CD4-positive, alpha-beta T cell treated with Interleukin-12 subunit alpha and Interleukin-12 subunit beta, for 1 hour (primary cell): ENCODE measurements at regions not wholly inside any gene's neighbourhood (a gene's known extent, or its start where the extent isn't known, plus 50 kb on each side); places are given as distances from the start of the nearest gene placed in this dataset.
A peak's percentile ranks its signal among the peaks of the same experiment; 100 is the strongest.
"Not testable (repeated sequence)": the region's sequence is repeated elsewhere in the genome, so short reads cannot be mapped to it uniquely, and the experiment has no call there.

Experiments
- DNase-seq: peaks from one replicate; pipeline ENCODE4 v3.0.0-alpha.2; 2020

DNA sequence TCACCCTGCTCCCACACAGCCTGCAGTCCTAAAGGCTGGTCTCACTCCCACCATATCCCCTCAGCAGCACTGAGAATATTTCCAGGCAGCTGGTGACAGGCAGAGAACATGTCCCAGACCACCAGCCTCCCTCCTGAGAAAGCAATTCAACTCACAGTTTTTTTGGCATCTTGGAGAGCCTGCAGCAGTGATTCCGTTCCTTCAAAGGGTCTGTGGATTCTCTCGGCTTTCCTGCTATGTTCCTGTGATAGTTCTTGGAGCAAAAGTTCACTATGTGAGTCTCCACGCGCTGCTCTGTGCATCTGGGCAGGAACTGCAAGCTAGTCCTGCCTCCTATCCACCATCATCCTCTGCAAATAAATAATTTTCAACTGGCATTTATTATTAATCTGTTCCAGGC is 448.3 kb upstream of the HSF2 start:
- DNase-seq = no peak

GRCh38 chr6:121951918-121952379 is 447.5 kb upstream of the HSF2 start:
- no peak for DNase-seq

GRCh38 chr6:121955401-121955800 is 444.1 kb upstream of the HSF2 start:
- DNase-seq = not testable (repeated sequence)

DNA sequence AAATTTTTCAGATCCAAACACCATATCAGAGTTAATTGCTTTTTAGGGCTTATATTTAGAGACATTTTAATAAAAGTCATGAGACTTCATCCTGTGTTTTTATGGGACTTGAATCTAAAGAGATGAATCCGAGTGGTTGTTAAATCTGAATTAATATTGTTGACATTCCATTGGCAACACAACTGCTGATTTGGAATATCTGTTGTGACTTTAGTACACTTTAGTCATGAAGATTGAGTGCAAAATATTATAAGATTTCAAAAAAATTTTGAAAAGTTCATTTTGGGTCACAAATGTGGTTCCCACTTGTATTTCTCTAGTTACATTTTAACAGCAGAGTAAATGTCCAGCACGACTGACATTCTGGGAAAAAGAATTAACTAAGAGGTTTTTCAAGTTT is 442.7 kb upstream of the HSF2 start:
- DNase-seq = no peak

- DNase-seq = peak; percentile 8
Measured at GRCh38 chr6:121959501-121959900, 440.0 kb upstream of the HSF2 start.

- DNase-seq = no peak
Measured at GRCh38 chr6:121961619-121962125, 437.8 kb upstream of the HSF2 start.

GRCh38 chr6:121963826-121964225 is 435.6 kb upstream of the HSF2 start:
- no peak for DNase-seq

- DNase-seq = no peak
Measured at GRCh38 chr6:121965739-121966138, 433.7 kb upstream of the HSF2 start.

DNA sequence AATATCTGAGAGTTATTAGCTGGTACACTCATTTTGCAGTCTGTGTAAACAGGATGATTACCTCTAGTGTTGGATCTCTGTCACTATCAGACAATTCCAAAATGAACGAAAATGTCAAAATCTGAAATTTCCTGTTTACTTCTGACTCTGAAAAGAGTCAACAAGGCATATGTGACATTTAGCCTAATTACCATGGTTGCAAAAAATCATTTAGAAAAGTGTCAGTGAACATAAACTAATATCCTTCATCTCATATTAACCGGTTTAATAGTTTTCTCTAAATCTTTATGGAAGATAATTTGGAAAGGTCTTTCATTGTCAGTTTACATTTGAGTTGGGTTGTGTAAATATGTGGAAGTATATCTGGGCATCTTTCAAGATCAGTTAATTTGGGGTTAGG is 431.8 kb upstream of the HSF2 start:
- DNase-seq = no peak

- no peak for DNase-seq
Measured at GRCh38 chr6:121971931-121972335, 427.5 kb upstream of the HSF2 start.

DNA sequence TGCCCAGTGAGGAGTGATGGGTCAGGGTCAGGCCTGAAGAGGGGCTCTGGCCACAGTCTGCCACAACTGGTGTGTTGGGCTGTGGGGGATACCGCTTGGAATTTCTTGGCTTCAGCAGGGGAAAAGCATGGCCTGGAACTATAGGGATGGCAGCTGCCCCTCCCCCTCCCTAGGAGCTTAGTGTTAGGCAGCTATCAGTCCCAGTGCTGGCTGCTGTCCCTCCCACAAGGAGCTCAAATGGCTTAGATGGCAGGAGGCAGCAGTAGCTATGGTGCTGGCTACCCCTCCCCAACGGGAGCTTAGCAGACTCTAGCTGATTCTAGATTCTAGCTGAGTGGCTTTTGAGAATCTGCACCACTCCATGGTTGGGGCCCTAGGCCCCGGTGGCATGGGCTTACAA is 414.5 kb upstream of the HSF2 start:
- no peak for DNase-seq

DNA sequence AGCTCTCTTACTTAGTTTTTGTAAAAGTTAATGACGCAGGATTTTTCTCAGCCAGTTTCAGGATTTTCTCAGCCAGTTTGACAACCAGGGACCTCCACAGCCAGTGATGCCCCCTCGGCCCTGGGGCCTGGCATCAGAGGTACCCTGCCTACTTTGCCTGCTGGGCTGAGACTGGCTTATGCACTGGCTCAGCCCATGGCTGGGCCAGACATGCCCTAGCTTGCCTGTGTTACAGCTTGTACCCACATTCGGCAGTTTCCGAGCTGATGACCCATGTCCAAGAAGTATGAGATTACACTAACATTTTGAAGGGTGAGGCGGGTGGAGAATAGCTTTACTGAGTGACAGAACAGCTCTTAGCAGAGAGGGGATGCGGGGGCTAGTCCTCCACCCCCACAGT is 406.1 kb upstream of the HSF2 start:
- DNase-seq = no peak

DNA sequence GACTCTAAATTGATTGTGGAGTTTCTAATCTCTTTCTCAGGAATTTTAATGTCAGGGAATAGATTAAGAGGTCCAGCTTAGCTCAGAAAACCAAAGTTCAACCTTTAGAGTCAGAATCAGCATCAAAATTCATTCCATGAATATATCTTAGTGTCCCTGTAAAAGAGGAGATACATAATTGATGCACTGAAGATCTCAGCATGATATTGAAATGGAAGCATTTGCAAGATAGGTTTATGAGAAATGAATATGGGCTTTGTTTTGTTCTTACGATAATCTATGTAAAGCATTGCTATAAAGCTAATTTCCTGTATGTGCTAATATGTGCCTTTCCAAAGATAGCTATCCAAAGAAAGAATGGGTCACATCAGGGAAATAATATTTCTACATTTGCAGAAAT is 404.5 kb upstream of the HSF2 start:
- DNase-seq = no peak

- DNase-seq = no peak
Measured at GRCh38 chr6:121998631-121999030, 400.8 kb upstream of the HSF2 start.

DNA sequence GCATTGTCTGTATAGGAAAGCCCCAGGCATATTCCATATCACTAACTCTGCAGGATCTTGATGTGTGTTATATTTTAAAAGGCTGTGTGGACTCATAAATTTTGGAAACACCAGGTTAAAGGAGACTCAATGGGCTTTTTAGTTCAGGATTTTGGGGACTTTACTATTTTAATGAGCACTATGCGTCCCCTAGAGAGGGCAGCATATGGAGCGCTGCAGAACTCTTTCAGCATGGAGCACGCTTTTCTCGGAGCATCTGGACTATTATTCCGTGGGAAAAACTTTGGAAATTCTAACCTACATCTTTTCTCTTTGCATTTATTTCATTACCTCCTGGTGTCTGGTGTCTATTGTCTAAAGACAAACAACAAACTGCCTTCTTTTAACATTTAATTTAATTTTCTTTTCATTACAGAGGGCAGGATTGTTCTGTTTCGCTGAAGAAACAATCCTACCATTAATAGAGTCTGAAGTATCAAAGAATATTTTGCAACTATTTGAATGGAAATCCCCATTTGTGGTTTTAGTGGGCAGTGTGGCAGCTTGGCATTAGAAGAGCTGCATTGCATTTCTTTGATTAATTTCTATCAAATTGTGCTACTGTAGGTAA is 399.9 kb upstream of the HSF2 start:
- DNase-seq = no peak

- no peak for DNase-seq
Measured at GRCh38 chr6:122005661-122006060, 393.8 kb upstream of the HSF2 start.

DNA sequence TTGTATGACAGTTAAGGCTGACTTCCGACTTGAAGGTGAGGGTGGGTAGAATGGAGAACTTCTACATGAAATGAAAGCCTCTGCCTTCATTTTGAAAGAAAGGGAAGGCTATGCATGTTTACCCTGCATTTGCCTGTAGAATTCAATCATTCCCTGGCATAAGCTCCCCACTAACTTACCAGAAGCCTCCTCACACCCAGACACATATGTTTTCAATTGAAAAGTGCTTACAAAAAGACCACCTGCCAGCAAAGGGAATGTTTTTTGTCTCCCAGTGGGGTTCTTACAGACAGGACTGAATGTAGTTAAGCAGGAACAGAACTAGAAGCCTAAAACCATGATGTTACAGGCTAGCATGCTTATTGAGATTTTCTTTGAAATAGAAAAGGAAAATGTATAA is 392.1 kb upstream of the HSF2 start:
- no peak for DNase-seq

GRCh38 chr6:122008101-122008999 is 391.1 kb upstream of the HSF2 start:
- DNase-seq = no peak

GRCh38 chr6:122009000-122009350 is 390.5 kb upstream of the HSF2 start:
- no peak for DNase-seq

DNA sequence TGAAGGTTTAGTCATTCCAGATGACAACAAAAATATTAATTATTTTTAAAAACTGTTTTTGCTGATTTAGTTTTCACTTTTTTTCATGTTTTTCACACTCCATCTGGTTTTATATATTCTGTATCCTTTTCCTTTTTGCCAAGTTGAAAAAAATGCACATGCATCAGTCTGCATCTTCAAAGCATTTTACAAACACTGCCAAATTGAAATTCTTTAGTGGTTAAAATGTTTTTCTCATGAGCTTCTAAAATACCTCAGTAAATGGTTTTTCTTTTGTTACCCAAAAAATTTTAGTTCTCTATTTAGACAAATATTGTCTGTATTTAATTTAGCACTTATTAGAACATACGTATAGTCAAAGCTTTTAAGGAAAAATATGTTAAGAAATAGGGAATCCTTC is 386.9 kb upstream of the HSF2 start:
- DNase-seq = no peak

DNA sequence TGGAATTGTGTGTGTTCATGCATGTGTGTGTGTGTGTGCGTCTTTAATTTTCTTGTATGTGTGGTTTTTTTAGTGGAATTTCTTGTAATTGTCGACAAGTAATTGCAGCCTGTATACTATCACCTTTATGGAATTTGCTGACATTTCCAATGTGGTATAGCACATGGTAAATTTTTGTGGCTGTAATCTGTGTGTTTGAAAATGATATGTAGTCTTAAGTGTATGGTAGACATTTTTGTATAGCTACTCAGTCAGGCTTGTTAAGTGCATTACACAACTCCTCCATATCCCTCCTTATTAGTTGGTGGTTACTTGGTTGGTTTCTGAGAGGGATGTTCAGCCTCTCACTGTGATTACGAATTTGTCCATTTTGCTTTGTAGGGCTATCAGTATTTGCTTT is 384.5 kb upstream of the HSF2 start:
- DNase-seq = no peak

DNA sequence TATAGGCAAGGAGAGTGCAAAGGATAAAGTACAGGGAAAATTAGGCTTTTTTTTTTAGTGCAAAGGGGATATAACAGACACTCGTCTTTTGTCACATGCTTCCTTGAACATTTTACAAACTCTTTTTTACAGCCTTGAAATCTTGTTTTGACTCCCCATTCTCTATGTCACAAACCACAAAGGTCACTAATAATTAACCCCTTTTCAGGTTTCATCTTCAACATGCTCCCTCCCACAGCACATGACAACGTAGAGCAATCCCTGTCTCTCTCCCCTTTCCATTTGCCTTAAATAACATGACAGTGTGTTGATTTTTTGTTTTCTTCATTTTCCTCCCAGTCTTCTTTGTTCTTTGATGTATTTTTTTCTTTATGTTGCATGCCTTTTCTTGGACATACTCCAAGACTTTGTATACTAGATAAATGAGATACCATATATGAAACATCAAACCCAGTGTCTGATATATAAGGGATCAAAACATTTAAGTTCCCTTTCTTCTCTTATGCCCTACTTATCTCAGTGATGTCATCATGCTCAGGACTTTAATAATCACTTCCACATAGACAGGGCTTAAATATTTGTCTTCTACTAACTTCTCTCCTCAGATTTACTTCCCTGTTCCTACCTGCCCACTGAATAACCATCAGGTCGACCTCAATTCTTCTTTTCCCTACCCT is 378.7 kb upstream of the HSF2 start:
- no peak for DNase-seq

GRCh38 chr6:122025104-122025503 is 374.3 kb upstream of the HSF2 start:
- no peak for DNase-seq
